GM12865 (cell line): ENCODE measurements at regions not wholly inside any gene's neighbourhood (a gene's known extent, or its start where the extent isn't known, plus 50 kb on each side); places are given as distances from the start of the nearest gene placed in this dataset.

ENCODE experiments used
- DNase-seq: peaks from one replicate; pipeline ENCODE4 v3.0.0; 2010; ENCODE audit warnings: low read depth
- H3K4me3 ChIP-seq: 2 replicates; pipeline ENCODE4 v1.5.1; 2011; ENCODE audit warnings: mild to moderate bottlenecking, low read depth, low read length, control low read depth
- TF ChIP-seq, protein P1 (sequence below): IDR thresholded peaks from 2 replicates; pipeline ENCODE4 v1.5.1; 2011; ENCODE audit warnings: low read length, control low read depth, low read depth, inconsistent platforms; ENCODE audit not compliant: insufficient read depth; ENCODE audit errors: missing control alignments

- H3K4me3 ChIP-seq, result no peak overlapping the region
- no peak for DNase-seq
- TF ChIP-seq, protein P1, sequence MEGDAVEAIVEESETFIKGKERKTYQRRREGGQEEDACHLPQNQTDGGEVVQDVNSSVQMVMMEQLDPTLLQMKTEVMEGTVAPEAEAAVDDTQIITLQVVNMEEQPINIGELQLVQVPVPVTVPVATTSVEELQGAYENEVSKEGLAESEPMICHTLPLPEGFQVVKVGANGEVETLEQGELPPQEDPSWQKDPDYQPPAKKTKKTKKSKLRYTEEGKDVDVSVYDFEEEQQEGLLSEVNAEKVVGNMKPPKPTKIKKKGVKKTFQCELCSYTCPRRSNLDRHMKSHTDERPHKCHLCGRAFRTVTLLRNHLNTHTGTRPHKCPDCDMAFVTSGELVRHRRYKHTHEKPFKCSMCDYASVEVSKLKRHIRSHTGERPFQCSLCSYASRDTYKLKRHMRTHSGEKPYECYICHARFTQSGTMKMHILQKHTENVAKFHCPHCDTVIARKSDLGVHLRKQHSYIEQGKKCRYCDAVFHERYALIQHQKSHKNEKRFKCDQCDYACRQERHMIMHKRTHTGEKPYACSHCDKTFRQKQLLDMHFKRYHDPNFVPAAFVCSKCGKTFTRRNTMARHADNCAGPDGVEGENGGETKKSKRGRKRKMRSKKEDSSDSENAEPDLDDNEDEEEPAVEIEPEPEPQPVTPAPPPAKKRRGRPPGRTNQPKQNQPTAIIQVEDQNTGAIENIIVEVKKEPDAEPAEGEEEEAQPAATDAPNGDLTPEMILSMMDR, result no peak
These were observed 212.3 kb upstream of the PLXNA2 start for GRCh38 chr1:208456487-208456886.

- no peak for DNase-seq
- TF ChIP-seq, protein P1, result no peak
- no peak overlapping the region for H3K4me3 ChIP-seq
These were observed 216.6 kb upstream of the PLXNA2 start for GRCh38 chr1:208460823-208461222.

GRCh38 chr1:208461680-208462079 is 217.5 kb upstream of the PLXNA2 start:
- no peak overlapping the region for H3K4me3 ChIP-seq
- TF ChIP-seq, protein P1, result peak; percentile 29
- peak; percentile 10 for DNase-seq

- TF ChIP-seq, protein P1, result no peak
- H3K4me3 ChIP-seq, result no peak overlapping the region
- DNase-seq, result no peak
These were observed 218.6 kb upstream of the PLXNA2 start for GRCh38 chr1:208462761-208463160.

DNA sequence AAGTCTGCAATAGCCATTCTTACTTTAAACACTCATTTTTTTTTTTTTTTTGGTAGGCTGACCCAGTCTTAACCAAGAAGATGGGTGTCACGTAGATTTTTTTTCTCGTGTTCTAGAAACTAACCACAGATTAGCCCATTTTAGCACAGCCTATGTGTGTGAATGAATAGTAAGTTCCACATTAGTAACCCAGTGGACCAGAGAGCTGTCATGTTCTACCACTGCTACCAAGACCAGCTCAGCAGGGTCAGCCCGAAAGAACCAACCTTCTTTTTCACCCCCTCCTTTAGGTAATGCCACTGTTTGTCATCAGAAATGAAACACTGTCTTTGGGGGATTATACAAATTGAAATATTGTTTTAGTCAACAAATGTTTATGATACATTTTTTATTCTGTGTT is 221.1 kb upstream of the PLXNA2 start:
- no peak overlapping the region for H3K4me3 ChIP-seq
- TF ChIP-seq, protein P1, result no peak
- DNase-seq, result no peak

GRCh38 chr1:208465786-208466590 is 221.8 kb upstream of the PLXNA2 start:
- TF ChIP-seq, protein P1, result no peak
- no peak for DNase-seq
- no peak overlapping the region for H3K4me3 ChIP-seq
